B cell (primary cell): ENCODE measurements at regions not wholly inside any gene's neighbourhood (a gene's known extent, or its start where the extent isn't known, plus 50 kb on each side); places are given as distances from the start of the nearest gene placed in this dataset.

Experiments
- EZH2 ChIP-seq: IDR thresholded peaks from 2 replicates; pipeline ENCODE4 v1.6.1; 2012; ENCODE audit warnings: borderline replicate concordance, low read depth, mild to moderate bottlenecking, moderate library complexity, low read length; ENCODE audit not compliant: insufficient read depth, poor library complexity, severe bottlenecking
- TF ChIP-seq, protein P1 (sequence below): fragments of 200-600 bp; IDR thresholded peaks from one replicate; pipeline ENCODE4 v1.8.0; 2022; ENCODE audit warnings: antibody characterized with exemption, mild to moderate bottlenecking

DNA sequence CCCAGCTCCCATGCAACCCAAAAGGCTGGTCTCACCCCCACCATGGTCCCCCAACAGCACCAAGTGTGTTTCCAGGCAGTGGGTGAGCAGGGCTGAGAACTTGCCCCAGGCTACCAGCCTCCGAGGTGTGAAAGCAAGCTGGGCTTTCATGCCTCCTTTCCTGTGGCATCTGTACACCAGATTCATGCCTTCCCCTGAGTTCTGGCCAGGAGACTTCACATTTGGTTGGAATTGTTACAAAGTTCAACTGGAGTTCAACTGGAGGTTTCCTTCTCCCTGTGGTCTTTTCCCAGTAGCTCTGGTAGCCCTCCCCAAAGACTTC, 77.6 kb upstream of the RAB40AL start:
- TF ChIP-seq, protein P1, sequence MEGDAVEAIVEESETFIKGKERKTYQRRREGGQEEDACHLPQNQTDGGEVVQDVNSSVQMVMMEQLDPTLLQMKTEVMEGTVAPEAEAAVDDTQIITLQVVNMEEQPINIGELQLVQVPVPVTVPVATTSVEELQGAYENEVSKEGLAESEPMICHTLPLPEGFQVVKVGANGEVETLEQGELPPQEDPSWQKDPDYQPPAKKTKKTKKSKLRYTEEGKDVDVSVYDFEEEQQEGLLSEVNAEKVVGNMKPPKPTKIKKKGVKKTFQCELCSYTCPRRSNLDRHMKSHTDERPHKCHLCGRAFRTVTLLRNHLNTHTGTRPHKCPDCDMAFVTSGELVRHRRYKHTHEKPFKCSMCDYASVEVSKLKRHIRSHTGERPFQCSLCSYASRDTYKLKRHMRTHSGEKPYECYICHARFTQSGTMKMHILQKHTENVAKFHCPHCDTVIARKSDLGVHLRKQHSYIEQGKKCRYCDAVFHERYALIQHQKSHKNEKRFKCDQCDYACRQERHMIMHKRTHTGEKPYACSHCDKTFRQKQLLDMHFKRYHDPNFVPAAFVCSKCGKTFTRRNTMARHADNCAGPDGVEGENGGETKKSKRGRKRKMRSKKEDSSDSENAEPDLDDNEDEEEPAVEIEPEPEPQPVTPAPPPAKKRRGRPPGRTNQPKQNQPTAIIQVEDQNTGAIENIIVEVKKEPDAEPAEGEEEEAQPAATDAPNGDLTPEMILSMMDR: no peak
- no peak for TF ChIP-seq EZH2
